Keratinocyte (primary cell): ENCODE measurements at regions not wholly inside any gene's neighbourhood (a gene's known extent, or its start where the extent isn't known, plus 50 kb on each side); places are given as distances from the start of the nearest gene placed in this dataset.

Source experiments
- DNase-seq: peaks from one replicate; pipeline ENCODE4 v3.0.0-alpha.2; 2011; ENCODE audit warnings: low read depth, missing footprints, low spot score
- FAIRE-seq: peaks from 2 replicates; lab custom pipeline; 2011; peaks lifted over from hg19 to GRCh38; lab: Jason Lieb, UNC
- H2AFZ ChIP-seq: 2 replicates; pipeline ENCODE4 v1.6.0; 2012; ENCODE audit warnings: low read length, control low read depth, inconsistent platforms; ENCODE audit not compliant: control insufficient read depth
- H3K27ac ChIP-seq: 2 replicates; pipeline ENCODE4 v1.5.1; 2011; ENCODE audit warnings: low read length; ENCODE audit not compliant: control insufficient read depth, insufficient read depth
- H3K27me3 ChIP-seq: 3 replicates; pipeline ENCODE4 v1.6.0; 2011; ENCODE audit warnings: low read length; ENCODE audit not compliant: control insufficient read depth, insufficient read depth; ENCODE audit errors: extremely low read depth
- H3K36me3 ChIP-seq, 2 experiments: 2 replicates in 1 of 2; 3 replicates in 1 of 2; pipeline ENCODE4 v1.5.1; 2011; ENCODE audit warnings: low read length in 2 of 2, mild to moderate bottlenecking in 1 of 2; ENCODE audit not compliant: control insufficient read depth in 2 of 2, insufficient read depth in 2 of 2; ENCODE audit errors: extremely low read depth in 1 of 2
- H3K4me1 ChIP-seq: 3 replicates; pipeline ENCODE4 v1.5.1; 2011; ENCODE audit warnings: low read length; ENCODE audit not compliant: control insufficient read depth, insufficient read depth; ENCODE audit errors: extremely low read depth
- H3K4me2 ChIP-seq: 3 replicates; pipeline ENCODE4 v1.6.0; 2011; ENCODE audit warnings: low read depth, low read length; ENCODE audit not compliant: control insufficient read depth, insufficient read depth; ENCODE audit errors: extremely low read depth
- H3K4me3 ChIP-seq, 3 experiments: fragments of 200-600 bp in 1 of 3; sonication (generic) in 1 of 3; 2 replicates in 2 of 3; 3 replicates in 1 of 3; pipeline ENCODE4 v1.5.1; 2011 to 2016; ENCODE audit warnings: low read length in 3 of 3, mild to moderate bottlenecking in 3 of 3, control low read depth in 2 of 3, inconsistent platforms in 1 of 3, low read depth in 1 of 3, mixed read lengths in 1 of 3, mixed run types in 1 of 3, moderate library complexity in 1 of 3; ENCODE audit not compliant: control insufficient read depth in 2 of 3, insufficient read depth in 2 of 3; ENCODE audit errors: extremely low read depth in 1 of 3
- H3K79me2 ChIP-seq: 2 replicates; pipeline ENCODE4 v1.6.0; 2012; ENCODE audit warnings: low read length; ENCODE audit not compliant: control insufficient read depth, insufficient read depth
- H3K9ac ChIP-seq: 3 replicates; pipeline ENCODE4 v1.6.0; 2011; ENCODE audit warnings: low read length; ENCODE audit not compliant: control insufficient read depth, insufficient read depth; ENCODE audit errors: extremely low read depth
- H3K9me1 ChIP-seq: 3 replicates; pipeline ENCODE4 v1.6.0; 2011; ENCODE audit warnings: low read length; ENCODE audit not compliant: control insufficient read depth, insufficient read depth; ENCODE audit errors: extremely low read depth
- H3K9me3 ChIP-seq: 2 replicates; pipeline ENCODE4 v1.5.1; 2012; ENCODE audit warnings: low read depth, low read length; ENCODE audit not compliant: control insufficient read depth
- H4K20me1 ChIP-seq: 3 replicates; pipeline ENCODE4 v1.6.0; 2011; ENCODE audit warnings: low read length; ENCODE audit not compliant: control insufficient read depth, insufficient read depth; ENCODE audit errors: extremely low read depth
- EZH2 ChIP-seq: IDR thresholded peaks from one replicate; pipeline ENCODE4 v1.6.1; 2012; ENCODE audit warnings: inconsistent platforms, mild to moderate bottlenecking, low read length, moderate library complexity
- dilution Hi-C: fragments of 300-500 bp; cut with MboI; formaldehyde crosslinking; loops from one replicate; pipeline ENCODE4 v1.7.0; 2020; ENCODE audit warnings: low sequenced_read_pairs; ENCODE audit not compliant: extremely low pct_ligation_motif_present
- TF ChIP-seq, protein P1 (sequence below), 3 experiments: IDR thresholded peaks in 1 of 3; conservative IDR thresholded peaks in 1 of 3; optimal IDR thresholded peaks in 1 of 3; 2 replicates in 2 of 3; 3 replicates in 1 of 3; pipeline versions ENCODE3 to v1.5.1; 2011; ENCODE audit warnings: low read length in 3 of 3, mild to moderate bottlenecking in 3 of 3, moderate library complexity in 2 of 3, control low read depth in 1 of 3, inconsistent platforms in 1 of 3; ENCODE audit not compliant: insufficient read depth in 2 of 3; ENCODE audit errors: extremely low read depth in 1 of 3

DNA sequence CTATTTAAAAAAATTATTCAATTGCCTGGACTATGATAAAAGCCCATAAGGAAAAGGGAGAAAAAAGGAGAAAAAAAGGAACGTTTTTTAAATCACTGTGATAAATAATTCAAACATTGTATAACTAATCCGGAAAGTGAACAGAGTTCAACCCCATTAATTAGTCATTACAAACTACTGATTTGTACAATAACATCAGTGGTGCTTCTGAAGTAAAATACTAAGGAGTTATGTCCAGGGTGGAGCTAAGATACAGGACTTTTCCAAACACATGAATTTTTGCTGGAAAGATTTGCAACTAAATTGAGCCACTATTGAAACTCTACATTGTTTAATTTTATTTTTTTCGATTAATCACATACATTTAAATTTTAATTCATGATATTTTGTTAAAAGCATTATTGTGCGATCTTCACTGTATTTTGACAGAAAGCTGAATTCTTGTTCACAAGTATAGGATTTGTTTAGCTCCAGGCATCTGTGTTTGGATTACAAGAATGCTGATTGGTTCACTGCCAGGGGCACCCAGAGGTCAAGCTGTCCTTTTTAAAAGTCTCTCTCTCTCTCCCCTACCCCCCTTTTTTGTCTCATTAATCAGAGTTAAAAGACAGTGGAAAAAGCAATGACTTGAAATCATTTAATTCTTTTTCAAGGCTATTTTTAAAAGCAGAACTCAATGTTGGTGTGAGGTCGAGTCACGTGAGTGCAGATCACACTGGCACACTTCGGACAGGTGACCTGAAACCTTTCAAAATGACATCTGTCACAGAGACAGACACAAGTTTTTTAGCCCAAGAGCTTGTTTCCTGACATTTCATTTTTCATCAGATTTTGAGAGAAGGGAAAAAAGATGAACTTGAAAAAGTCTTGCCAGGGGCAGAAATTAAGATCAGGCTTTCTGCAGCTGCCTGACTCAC, 387.3 kb downstream of the NR2F1-AS1 start:
- no peaks in the 10 kb centered on the region for H3K27me3 ChIP-seq
- no peaks in the 10 kb centered on the region for H3K9me1 ChIP-seq
- no peaks in the 10 kb centered on the region for H3K79me2 ChIP-seq
- TF ChIP-seq EZH2, result no peak
- TF ChIP-seq, protein P1, sequence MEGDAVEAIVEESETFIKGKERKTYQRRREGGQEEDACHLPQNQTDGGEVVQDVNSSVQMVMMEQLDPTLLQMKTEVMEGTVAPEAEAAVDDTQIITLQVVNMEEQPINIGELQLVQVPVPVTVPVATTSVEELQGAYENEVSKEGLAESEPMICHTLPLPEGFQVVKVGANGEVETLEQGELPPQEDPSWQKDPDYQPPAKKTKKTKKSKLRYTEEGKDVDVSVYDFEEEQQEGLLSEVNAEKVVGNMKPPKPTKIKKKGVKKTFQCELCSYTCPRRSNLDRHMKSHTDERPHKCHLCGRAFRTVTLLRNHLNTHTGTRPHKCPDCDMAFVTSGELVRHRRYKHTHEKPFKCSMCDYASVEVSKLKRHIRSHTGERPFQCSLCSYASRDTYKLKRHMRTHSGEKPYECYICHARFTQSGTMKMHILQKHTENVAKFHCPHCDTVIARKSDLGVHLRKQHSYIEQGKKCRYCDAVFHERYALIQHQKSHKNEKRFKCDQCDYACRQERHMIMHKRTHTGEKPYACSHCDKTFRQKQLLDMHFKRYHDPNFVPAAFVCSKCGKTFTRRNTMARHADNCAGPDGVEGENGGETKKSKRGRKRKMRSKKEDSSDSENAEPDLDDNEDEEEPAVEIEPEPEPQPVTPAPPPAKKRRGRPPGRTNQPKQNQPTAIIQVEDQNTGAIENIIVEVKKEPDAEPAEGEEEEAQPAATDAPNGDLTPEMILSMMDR (optimal IDR thresholded peaks at IDR 0.05 in 1 of 3, IDR thresholded peaks at IDR 0.05 in 1 of 3, conservative IDR thresholded peaks at IDR 0.05 in 1 of 3; ENCODE audit: extremely low read depth in 1 of 3, insufficient read depth in 2 of 3, low read length in 3 of 3), result no peak
- no peak overlapping the region for H3K4me2 ChIP-seq
- no peak overlapping the region for H3K27ac ChIP-seq
- no peaks in the 10 kb centered on the region for H4K20me1 ChIP-seq
- H3K4me1 ChIP-seq, result peaks cover 40% of the 10 kb centered on the region
- H3K9me3 ChIP-seq, result no peaks in the 10 kb centered on the region
- no peak for DNase-seq
- dilution Hi-C loops, result no loop called here
- no peak overlapping the region for H3K9ac ChIP-seq
- peak; percentile 29 for FAIRE-seq
- no peaks in the 10 kb centered on the region for H3K36me3 ChIP-seq
- H3K4me3 ChIP-seq, result no peak overlapping the region
- H2AFZ ChIP-seq, result no peak overlapping the region

DNA sequence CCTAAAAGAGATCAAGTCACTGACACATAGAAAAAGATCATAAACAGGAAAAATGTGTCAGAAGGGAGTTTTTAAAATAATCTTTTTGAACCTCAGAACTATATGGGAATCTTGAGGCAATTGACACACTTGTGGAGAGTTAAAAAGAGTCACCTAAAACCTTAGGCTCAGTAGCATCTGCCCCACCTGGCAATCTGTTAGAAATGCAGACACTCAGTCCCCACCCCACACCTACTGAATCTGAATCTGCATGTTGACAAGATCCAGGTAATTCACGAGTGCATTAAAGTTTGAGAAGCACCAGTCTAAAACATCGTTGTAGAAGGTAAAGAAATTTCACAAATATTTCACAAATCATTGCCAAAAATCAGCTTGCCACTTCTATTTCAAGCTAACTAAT, 388.3 kb downstream of the NR2F1-AS1 start:
- TF ChIP-seq, protein P1 (optimal IDR thresholded peaks at IDR 0.05 in 1 of 3, IDR thresholded peaks at IDR 0.05 in 1 of 3, conservative IDR thresholded peaks at IDR 0.05 in 1 of 3; ENCODE audit: extremely low read depth in 1 of 3, insufficient read depth in 2 of 3, low read length in 3 of 3), result no peak
- no peak for TF ChIP-seq EZH2
- Histone ChIP-seq H3K79me2 (no peaks in the 10 kb centered on the region), H4K20me1 (no peaks in the 10 kb centered on the region), H3K36me3 (no peaks in the 10 kb centered on the region), H3K9me1 (no peaks in the 10 kb centered on the region), H3K27ac (no peak overlapping the region), H3K4me1 (peaks cover 40% of the 10 kb centered on the region), H2AFZ (no peak overlapping the region), H3K4me2 (peak overlapping the region; percentile 34), H3K9ac (no peak overlapping the region), H3K27me3 (no peaks in the 10 kb centered on the region), H3K9me3 (no peaks in the 10 kb centered on the region), H3K4me3 (no peak overlapping the region)
- dilution Hi-C loops, result no loop called here
- DNase-seq (no peak), FAIRE-seq (peak; percentile 59)
